ENCODE measurements at regions not wholly inside any gene's neighbourhood (a gene's known extent, or its start where the extent isn't known, plus 50 kb on each side); places are given as distances from the start of the nearest gene placed in this dataset.

GRCh38 chr9:28653216-28653615 is 1079.9 kb upstream of the C9orf72 start:
- no peaks in the 10 kb centered on the region for H3K9me2 ChIP-seq (ENCODE audit: insufficient read depth)
- RAD21 ChIA-PET (ENCODE audit: low non-redundant PET in 1 of 2, low total read pairs in 2 of 2, uncharacterized antibody in 2 of 2, unreplicated experiment in 2 of 2), result no interaction called here
- H4K20me1 ChIP-seq (ENCODE audit: insufficient read depth), result no peaks in the 10 kb centered on the region; the same call in 1 of the 2 replicates
- H3K4me3 ChIP-seq (replicated peaks in 1 of 2; ENCODE audit: low read depth in 1 of 2, low read length in 2 of 2), result no peak overlapping the region
- H3K4me1 ChIP-seq (ENCODE audit: control insufficient read depth in 1 of 2, insufficient read depth in 2 of 2, low read length in 2 of 2), result no peaks in the 10 kb centered on the region
- intact Hi-C loops (cut with micrococcal nuclease), result no loop called here
- CTCF ChIA-PET, result no interaction called here
- H3K27ac ChIP-seq (ENCODE audit: low read depth, low read length), result no peak overlapping the region
- POLR2A ChIA-PET, result interaction anchor here (0.6 kb wide), 1 partner anchor 18 kb away, joined by 3 read pairs; no protein-coding TSS in a partner anchor
- no peaks in the 10 kb centered on the region for H3K9me3 ChIP-seq (ENCODE audit: control insufficient read depth in 1 of 2, insufficient read depth in 1 of 2, low read depth in 1 of 2, low read length in 2 of 2)
- BruUV-seq (replicated peaks), result no TSS peak
- no peak overlapping the region for H3K4me2 ChIP-seq (ENCODE audit: low read length)
- H3K79me2 ChIP-seq (ENCODE audit: insufficient read depth, low read length), result no peaks in the 10 kb centered on the region
- H3K9ac ChIP-seq (ENCODE audit: low read length), result no peak overlapping the region
- TF ChIP-seq TCF7L2 (IDR thresholded peaks at IDR 0.05; ENCODE audit: borderline replicate concordance, extremely low read depth, insufficient read depth, insufficient read length) (no peak), SP1 (IDR thresholded peaks at IDR 0.05; ENCODE audit: low read depth) (no peak), FOSL1 (IDR thresholded peaks at IDR 0.05; ENCODE audit: low read depth) (no peak), EZH2phosphoT487 (IDR thresholded peaks at IDR 0.05; ENCODE audit: borderline replicate concordance) (no peak), JUND (IDR thresholded peaks at IDR 0.05) (no peak), ZFX (IDR thresholded peaks at IDR 0.05) (no peak), EZH2 (IDR thresholded peaks at IDR 0.05) (no peak), YY1 (IDR thresholded peaks at IDR 0.05; ENCODE audit: extremely low read depth, insufficient replicate concordance, low read depth, low read length) (no peak), ZBTB33 (IDR thresholded peaks at IDR 0.05; ENCODE audit: extremely low read depth, insufficient replicate concordance, low read length) (no peak), CEBPB (IDR thresholded peaks at IDR 0.05; ENCODE audit: low read depth) (no peak), SRF (IDR thresholded peaks at IDR 0.05; ENCODE audit: low read depth) (no peak), EGR1 (IDR thresholded peaks at IDR 0.05; ENCODE audit: low read depth) (no peak), POLR2A (IDR thresholded peaks at IDR 0.05; ENCODE audit: borderline replicate concordance, extremely low read depth, insufficient read depth, insufficient read length) (no peak), ZNF274 (IDR thresholded peaks at IDR 0.05; ENCODE audit: low read depth, low read length) (no peak), POLR2AphosphoS5 (IDR thresholded peaks at IDR 0.05; ENCODE audit: low read depth, low read length) (no peak), MAX (IDR thresholded peaks at IDR 0.05) (no peak), ELF1 (IDR thresholded peaks at IDR 0.05; ENCODE audit: borderline replicate concordance, low read depth) (no peak), CBX3 (IDR thresholded peaks at IDR 0.05; ENCODE audit: low read depth) (no peak)
- no peaks in the 10 kb centered on the region for H3K27me3 ChIP-seq (ENCODE audit: insufficient read depth, low read length)
- no peak overlapping the region for H2AFZ ChIP-seq (ENCODE audit: low read depth, low read length, poor library complexity, severe bottlenecking)
- no peaks in the 10 kb centered on the region for H3K36me3 ChIP-seq (ENCODE audit: control insufficient read depth in 1 of 2, insufficient read depth in 2 of 2, low read length in 2 of 2)
- ATAC-seq (no peak), DNase-seq (ENCODE audit: low read depth, low spot score) (no peak)
